HepG2 (cell line): ENCODE measurements at regions not wholly inside any gene's neighbourhood (a gene's known extent, or its start where the extent isn't known, plus 50 kb on each side); places are given as distances from the start of the nearest gene placed in this dataset.

ENCODE experiments used
- ATAC-seq: fragments of 200-7000 bp; cut with Tn5 transposase; 3 replicates; pipeline ENCODE4 v1.9.1; 2020; ENCODE audit warnings: mild to moderate bottlenecking, moderate library complexity
- BruUV-seq: library from RNA; stranded (reverse); fragments of 400-500 nt; replicated peaks from 2 replicates; lab custom pipeline; 2021; lab: Mats Ljungman, UMichigan
- CTCF ChIA-PET: fragments of 300-600 bp; formaldehyde crosslinking; extraction: SDS; loops from one replicate; lab custom pipeline; 2021; ENCODE audit warnings: low total read pairs, inconsistent platforms, low intra/inter-chr PET ratio; lab: Yijun Ruan, JAX
- POLR2A ChIA-PET: fragments of 350-600 bp; sonication (Branson Sonifier 250); formaldehyde crosslinking; loops from one replicate; lab custom pipeline; 2020; ENCODE audit warnings: antibody characterized with exemption, inconsistent platforms; lab: Yijun Ruan, JAX
- DNase-seq: peaks from one replicate; pipeline ENCODE4 v3.0.0-alpha.2; 2015; ENCODE audit warnings: low spot score
- FAIRE-seq: peaks from 3 replicates; lab custom pipeline; 2011; peaks lifted over from hg19 to GRCh38; lab: Jason Lieb, UNC
- H2AFZ ChIP-seq: one replicate; pipeline ENCODE4 v1.6.1; 2011; ENCODE audit warnings: low read length, inconsistent platforms
- H3K27ac ChIP-seq: fragments of 300-600 bp; 3 replicates; pipeline ENCODE4 v1.8.0; 2011; ENCODE audit warnings: mixed run types, mild to moderate bottlenecking, mixed read lengths, low read length, inconsistent platforms; ENCODE audit not compliant: insufficient read depth; ENCODE audit errors: extremely low read length
- H3K27me3 ChIP-seq, 2 experiments: fragments of 200-600 bp in 1 of 2; 2 replicates in 1 of 2; 3 replicates in 1 of 2; pipeline versions ENCODE4 v1.6.0 to v1.8.0; 2011; ENCODE audit warnings: low read length in 2 of 2, mild to moderate bottlenecking in 2 of 2, moderate library complexity in 2 of 2, inconsistent platforms in 1 of 2; ENCODE audit not compliant: insufficient read depth in 2 of 2, control insufficient read depth in 1 of 2
- H3K36me3 ChIP-seq, 2 experiments: fragments of 200-600 bp in 1 of 2; replicated peaks in 1 of 2; 2 replicates in 1 of 2; 3 replicates in 1 of 2; pipeline versions ENCODE4 v1.5.1 to v1.8.0; 2011; ENCODE audit warnings: low read length in 2 of 2, inconsistent platforms in 1 of 2; ENCODE audit not compliant: insufficient read depth in 2 of 2, control insufficient read depth in 1 of 2
- H3K4me1 ChIP-seq: 2 replicates; pipeline ENCODE4 v1.5.1; 2012; ENCODE audit warnings: low read length, inconsistent platforms; ENCODE audit not compliant: insufficient read depth
- H3K4me2 ChIP-seq: 2 replicates; pipeline ENCODE4 v1.6.0; 2011; ENCODE audit warnings: low read depth, low read length, inconsistent platforms
- H3K4me3 ChIP-seq, 3 experiments: fragments of 200-600 bp in 1 of 3; sonication (generic), shearing (Covaris generic) in 1 of 3; replicated peaks in 1 of 3; 2 replicates each; pipeline ENCODE4 v1.5.1; 2011 to 2016; ENCODE audit warnings: low read length in 3 of 3, inconsistent platforms in 2 of 3, low read depth in 2 of 3, mild to moderate bottlenecking in 2 of 3, control low read depth in 1 of 3, mixed read lengths in 1 of 3; ENCODE audit not compliant: insufficient read depth in 1 of 3
- H3K79me2 ChIP-seq: one replicate; pipeline ENCODE4 v1.6.1; 2011; ENCODE audit warnings: low read length, inconsistent platforms; ENCODE audit not compliant: insufficient read depth
- H3K9ac ChIP-seq: 2 replicates; pipeline ENCODE4 v1.6.0; 2011; ENCODE audit warnings: mild to moderate bottlenecking, low read depth, low read length, inconsistent platforms; ENCODE audit not compliant: insufficient read depth
- H3K9me3 ChIP-seq: 2 replicates; pipeline ENCODE4 v1.5.1; 2012; ENCODE audit warnings: mild to moderate bottlenecking, low read length
- H4K20me1 ChIP-seq: 2 replicates; pipeline ENCODE4 v1.6.0; 2011; ENCODE audit warnings: inconsistent platforms, mild to moderate bottlenecking, low read length, moderate library complexity; ENCODE audit not compliant: insufficient read depth
- CC2D1A ChIP-seq: sonication (generic); formaldehyde crosslinking; IDR thresholded peaks from 2 replicates; pipeline ENCODE4 v1.8.1; 2023; ENCODE audit warnings: mild to moderate bottlenecking, missing genetic modification reagents
- MED13 ChIP-seq: sonication (generic); formaldehyde crosslinking; IDR thresholded peaks from 2 replicates; pipeline ENCODE4 v1.5.0; 2020; ENCODE audit warnings: missing genetic modification reagents
- ZNF142 ChIP-seq: sonication (generic); formaldehyde crosslinking; IDR thresholded peaks from 2 replicates; pipeline ENCODE4 v1.4.0; 2020; ENCODE audit warnings: missing genetic modification reagents
- ZNF292 ChIP-seq: sonication (generic); formaldehyde crosslinking; IDR thresholded peaks from 2 replicates; pipeline ENCODE4 v1.8.1; 2022; ENCODE audit warnings: mild to moderate bottlenecking, low read depth, missing genetic modification reagents, borderline replicate concordance
- WGBS: methylation state at CpG from one replicate; pipeline ENCODE4 v1.1.6; 2017; ENCODE audit warnings: low lambda C conversion rate; 5-methylcytosine and 5-hydroxymethylcytosine counted together
- in situ Hi-C: cut with HindIII; loops from 2 replicates; pipeline ENCODE4 v1.10.0; 2017; ENCODE audit warnings: low pct_unique_long_range_greater_than_20kb; ENCODE audit not compliant: extremely low pct_ligation_motif_present
- intact Hi-C: fragments of 100-400 bp; cut with micrococcal nuclease; formaldehyde crosslinking; loops from one replicate; pipeline ENCODE4 v1.10.0; 2022; ENCODE audit not compliant: unreplicated experiment

GRCh38 chr14:29092121-29092520, 325.5 kb downstream of the FOXG1 start:
- no peak overlapping the region for H2AFZ ChIP-seq
- FAIRE-seq, result no peak
- H3K4me3 ChIP-seq, result no peak overlapping the region
- TF ChIP-seq MED13 (CRISPR knock-in tag) (no peak), ZNF292 (no peak), CC2D1A (CRISPR knock-in tag) (no peak), ZNF142 (CRISPR knock-in tag) (no peak)
- TF ChIP-seq, all 625 proteins: peak for 0
- Histone ChIP-seq H3K79me2 (no peaks in the 10 kb centered on the region), H3K4me2 (no peak overlapping the region), H3K36me3 (no peaks in the 10 kb centered on the region), H4K20me1 (no peaks in the 10 kb centered on the region), H3K9me3 (peaks cover 47% of the 10 kb centered on the region), H3K27ac (no peak overlapping the region), H3K9ac (no peak overlapping the region), H3K4me1 (no peaks in the 10 kb centered on the region), H3K27me3 (no peaks in the 10 kb centered on the region)
- CTCF ChIA-PET, result no interaction called here
- POLR2A ChIA-PET, result no interaction called here
- DNase-seq (no peak), ATAC-seq (no peak)
- in situ Hi-C loops, result no loop called here
- BruUV-seq, result no TSS peak
- intact Hi-C loops, result no loop called here
- WGBS, result 2% methylated on average over 4 of the region's 4 CpGs
